Loucy (cell line): ENCODE measurements at regions not wholly inside any gene's neighbourhood (a gene's known extent, or its start where the extent isn't known, plus 50 kb on each side); places are given as distances from the start of the nearest gene placed in this dataset.

Experiments used
- EZH2phosphoT487 ChIP-seq: fragments of 200-600 bp; IDR thresholded peaks from 2 replicates; pipeline ENCODE4 v1.6.1; 2018; ENCODE audit warnings: antibody characterized with exemption, mild to moderate bottlenecking, moderate library complexity, borderline replicate concordance
- TF ChIP-seq, protein P1 (sequence below): fragments of 200-600 bp; sonication (generic); conservative IDR thresholded peaks from 2 replicates; pipeline ENCODE4 v1.5.1; 2014; ENCODE audit warnings: mild to moderate bottlenecking, antibody characterized with exemption, low read length

DNA sequence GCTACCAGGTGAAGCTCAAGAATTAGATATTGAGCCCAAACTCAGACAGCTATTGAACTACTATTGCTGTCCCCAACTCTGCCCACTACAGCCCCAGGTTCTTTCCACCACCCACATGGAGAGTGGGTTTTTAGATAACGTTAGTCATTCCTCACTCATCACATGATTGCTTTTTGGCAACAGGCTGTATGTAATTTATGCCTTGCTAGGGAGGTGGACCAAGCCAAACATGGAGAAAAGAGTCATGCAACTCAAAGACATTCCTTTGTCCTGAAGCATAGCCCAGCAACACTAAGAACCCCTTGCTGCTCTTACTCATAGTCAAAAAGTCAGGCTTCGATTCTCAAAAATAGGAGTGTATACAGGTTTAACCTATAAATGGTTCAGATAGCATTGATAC lies 275.9 kb upstream of the VCX3A start:
- TF ChIP-seq, protein P1, sequence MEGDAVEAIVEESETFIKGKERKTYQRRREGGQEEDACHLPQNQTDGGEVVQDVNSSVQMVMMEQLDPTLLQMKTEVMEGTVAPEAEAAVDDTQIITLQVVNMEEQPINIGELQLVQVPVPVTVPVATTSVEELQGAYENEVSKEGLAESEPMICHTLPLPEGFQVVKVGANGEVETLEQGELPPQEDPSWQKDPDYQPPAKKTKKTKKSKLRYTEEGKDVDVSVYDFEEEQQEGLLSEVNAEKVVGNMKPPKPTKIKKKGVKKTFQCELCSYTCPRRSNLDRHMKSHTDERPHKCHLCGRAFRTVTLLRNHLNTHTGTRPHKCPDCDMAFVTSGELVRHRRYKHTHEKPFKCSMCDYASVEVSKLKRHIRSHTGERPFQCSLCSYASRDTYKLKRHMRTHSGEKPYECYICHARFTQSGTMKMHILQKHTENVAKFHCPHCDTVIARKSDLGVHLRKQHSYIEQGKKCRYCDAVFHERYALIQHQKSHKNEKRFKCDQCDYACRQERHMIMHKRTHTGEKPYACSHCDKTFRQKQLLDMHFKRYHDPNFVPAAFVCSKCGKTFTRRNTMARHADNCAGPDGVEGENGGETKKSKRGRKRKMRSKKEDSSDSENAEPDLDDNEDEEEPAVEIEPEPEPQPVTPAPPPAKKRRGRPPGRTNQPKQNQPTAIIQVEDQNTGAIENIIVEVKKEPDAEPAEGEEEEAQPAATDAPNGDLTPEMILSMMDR, result no peak
- TF ChIP-seq EZH2phosphoT487, result no peak
